ENCODE measurements at regions not wholly inside any gene's neighbourhood (a gene's known extent, or its start where the extent isn't known, plus 50 kb on each side); places are given as distances from the start of the nearest gene placed in this dataset.

DNA sequence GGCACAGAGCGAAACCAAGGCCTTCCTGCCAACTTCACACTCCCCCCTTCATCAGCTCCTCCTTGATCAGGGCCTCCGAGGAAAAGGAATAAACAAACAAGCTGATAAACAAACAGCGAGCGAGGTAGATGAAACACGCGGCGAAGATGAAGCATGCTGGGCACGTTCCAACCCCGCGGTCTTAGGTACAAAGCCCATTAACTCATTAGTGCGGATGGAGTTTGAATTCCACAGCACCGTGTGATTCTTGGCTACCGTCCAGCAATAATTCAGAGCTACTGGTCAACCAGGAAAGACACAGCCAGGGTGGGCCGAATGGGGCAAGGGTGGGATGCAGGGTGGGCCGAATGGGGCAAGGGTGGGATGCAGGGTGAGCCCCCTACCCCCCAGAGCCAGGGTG, 67.3 kb downstream of the RBFOX3 start:
- Histone ChIP-seq H3K9me2 (replicated peaks; ENCODE audit: insufficient read depth, low read length) (no peaks in the 10 kb centered on the region), H3K9ac (ENCODE audit: low read length) (no peak overlapping the region), H3K27me3 (ENCODE audit: low read length) (no peaks in the 10 kb centered on the region), H3K4me1 (ENCODE audit: low read length) (no peaks in the 10 kb centered on the region), H4K20me1 (ENCODE audit: insufficient read depth, low read depth, low read length) (no peaks in the 10 kb centered on the region), H3K4me2 (ENCODE audit: low read depth, low read length, poor library complexity, severe bottlenecking) (no peak overlapping the region), H3K79me2 (ENCODE audit: low read length) (no peaks in the 10 kb centered on the region), H3K36me3 (ENCODE audit: insufficient read depth, low read length) (no peaks in the 10 kb centered on the region), H3K9me3 (ENCODE audit: low read length) (no peaks in the 10 kb centered on the region), H3K4me3 (ENCODE audit: low read length) (no peak overlapping the region), H2AFZ (ENCODE audit: low read length) (no peak overlapping the region), H3K27ac (ENCODE audit: low read length) (no peak overlapping the region)
- no peak for DNase-seq

DNA sequence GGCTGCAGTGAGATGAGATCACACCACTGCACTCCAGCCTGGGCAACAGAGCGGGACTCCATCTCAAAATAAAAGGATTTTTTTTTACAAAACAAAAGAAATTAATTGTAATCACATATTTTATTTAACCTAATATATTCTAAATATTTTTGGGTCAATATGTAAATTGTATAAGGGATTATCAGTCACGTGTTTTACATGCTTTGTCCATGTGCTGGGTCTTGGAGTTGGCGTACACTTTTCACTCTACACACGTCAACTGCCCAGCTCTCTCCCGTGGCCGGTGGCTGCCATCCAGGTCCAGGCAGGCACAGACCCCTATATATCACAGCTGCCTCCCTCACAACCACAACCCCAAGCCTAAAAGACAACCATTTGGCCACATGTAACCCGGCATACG, 68.1 kb downstream of the RBFOX3 start:
- Histone ChIP-seq H3K4me1 (ENCODE audit: low read length) (no peaks in the 10 kb centered on the region), H3K27ac (ENCODE audit: low read length) (no peak overlapping the region), H4K20me1 (ENCODE audit: insufficient read depth, low read depth, low read length) (no peaks in the 10 kb centered on the region), H3K9me2 (replicated peaks; ENCODE audit: insufficient read depth, low read length) (no peaks in the 10 kb centered on the region), H3K27me3 (ENCODE audit: low read length) (no peaks in the 10 kb centered on the region), H3K4me2 (ENCODE audit: low read depth, low read length, poor library complexity, severe bottlenecking) (no peak overlapping the region), H3K9me3 (ENCODE audit: low read length) (no peaks in the 10 kb centered on the region), H3K9ac (ENCODE audit: low read length) (no peak overlapping the region), H3K79me2 (ENCODE audit: low read length) (no peaks in the 10 kb centered on the region), H3K4me3 (ENCODE audit: low read length) (no peak overlapping the region), H3K36me3 (ENCODE audit: insufficient read depth, low read length) (no peaks in the 10 kb centered on the region), H2AFZ (ENCODE audit: low read length) (no peak overlapping the region)
- no peak for DNase-seq

DNA sequence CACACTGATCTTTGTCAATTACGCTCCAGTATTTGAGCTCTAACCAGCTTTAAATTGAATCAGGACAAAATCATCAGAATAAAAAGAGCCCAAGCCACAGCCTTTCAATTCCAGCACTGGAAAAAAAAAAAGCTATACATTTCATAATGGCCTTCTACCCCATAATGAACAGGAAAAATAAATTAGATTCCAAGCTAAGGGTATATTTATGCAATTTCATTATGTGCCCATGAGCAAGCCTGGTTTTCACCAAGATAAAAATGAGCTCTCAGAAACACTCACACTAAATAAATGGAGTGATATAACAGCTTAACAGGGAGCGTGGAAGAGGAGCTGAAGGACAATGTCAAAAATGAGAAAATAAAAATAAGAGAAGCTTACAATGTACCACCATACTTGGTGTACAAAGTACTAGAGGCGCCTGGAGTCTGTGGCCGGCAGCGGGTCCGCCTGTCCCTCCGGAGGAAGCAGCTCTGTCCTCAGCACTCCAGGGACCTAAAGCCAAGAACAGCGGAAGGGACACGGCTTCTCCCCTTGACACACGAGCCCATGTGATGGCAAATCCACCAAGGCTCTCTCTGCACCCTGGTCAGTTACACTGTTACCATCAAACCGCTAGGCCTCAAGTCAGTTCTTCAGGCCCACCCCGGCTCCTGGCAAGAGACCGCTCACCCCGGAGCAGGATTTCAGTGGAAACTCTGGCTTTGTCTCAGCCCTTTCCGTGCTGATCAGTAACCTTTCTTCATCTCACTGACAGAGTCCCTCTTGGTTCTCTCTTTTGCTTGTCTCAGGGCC, 69.6 kb downstream of the RBFOX3 start:
- no peak for DNase-seq
- H3K4me1 ChIP-seq (ENCODE audit: low read length), result no peaks in the 10 kb centered on the region
- H3K9me2 ChIP-seq (replicated peaks; ENCODE audit: insufficient read depth, low read length), result no peaks in the 10 kb centered on the region
- H3K9me3 ChIP-seq (ENCODE audit: low read length), result no peaks in the 10 kb centered on the region
- H3K36me3 ChIP-seq (ENCODE audit: insufficient read depth, low read length), result no peaks in the 10 kb centered on the region
- H3K27ac ChIP-seq (ENCODE audit: low read length), result no peak overlapping the region
- H3K27me3 ChIP-seq (ENCODE audit: low read length), result no peaks in the 10 kb centered on the region
- H4K20me1 ChIP-seq (ENCODE audit: insufficient read depth, low read depth, low read length), result no peaks in the 10 kb centered on the region
- no peak overlapping the region for H3K9ac ChIP-seq (ENCODE audit: low read length)
- H2AFZ ChIP-seq (ENCODE audit: low read length), result no peak overlapping the region
- no peak overlapping the region for H3K4me2 ChIP-seq (ENCODE audit: low read depth, low read length, poor library complexity, severe bottlenecking)
- no peaks in the 10 kb centered on the region for H3K79me2 ChIP-seq (ENCODE audit: low read length)
- no peak overlapping the region for H3K4me3 ChIP-seq (ENCODE audit: low read length)

DNA sequence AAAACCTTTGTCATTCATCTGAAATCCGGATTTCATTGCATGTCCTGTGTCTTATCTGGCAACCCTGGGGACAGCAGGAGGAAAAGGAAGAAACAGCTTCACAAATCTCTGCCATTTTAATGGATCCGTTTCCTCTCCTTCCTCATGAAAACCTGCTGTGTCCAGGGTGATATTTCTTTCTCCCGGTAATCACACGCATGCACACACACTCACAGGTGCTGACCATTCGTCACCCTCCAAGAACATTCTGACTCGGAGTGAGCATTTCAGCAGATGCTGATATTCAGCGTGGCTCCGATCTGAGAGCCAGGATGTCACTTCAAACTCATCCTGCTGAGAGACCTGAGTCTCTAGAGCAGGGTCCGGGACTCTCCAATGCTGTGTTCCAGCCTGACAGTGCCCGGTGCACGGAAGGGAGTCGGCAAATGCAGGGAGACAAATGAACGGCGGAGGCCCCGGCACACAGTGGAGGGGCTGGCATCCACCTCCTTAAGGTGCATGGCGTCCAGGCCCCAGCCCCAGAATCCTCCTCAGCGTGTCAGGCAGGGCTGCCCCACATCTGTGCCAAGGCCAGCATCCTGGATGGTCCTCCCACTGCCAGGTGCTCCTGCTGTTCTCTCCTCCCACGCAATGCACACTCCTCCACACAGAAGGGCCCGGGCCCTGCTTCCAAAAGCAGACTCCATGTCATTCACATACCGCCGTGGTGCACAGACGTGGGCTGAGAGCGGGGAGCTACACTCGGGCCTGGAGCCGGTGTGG, 70.7 kb downstream of the RBFOX3 start:
- H3K27me3 ChIP-seq (ENCODE audit: low read length), result no peaks in the 10 kb centered on the region
- no peak overlapping the region for H3K27ac ChIP-seq (ENCODE audit: low read length)
- H3K4me3 ChIP-seq (ENCODE audit: low read length), result no peak overlapping the region
- no peak overlapping the region for H3K4me2 ChIP-seq (ENCODE audit: low read depth, low read length, poor library complexity, severe bottlenecking)
- no peaks in the 10 kb centered on the region for H3K9me2 ChIP-seq (replicated peaks; ENCODE audit: insufficient read depth, low read length)
- H3K79me2 ChIP-seq (ENCODE audit: low read length), result no peaks in the 10 kb centered on the region
- H3K4me1 ChIP-seq (ENCODE audit: low read length), result no peaks in the 10 kb centered on the region
- no peak overlapping the region for H2AFZ ChIP-seq (ENCODE audit: low read length)
- H3K9ac ChIP-seq (ENCODE audit: low read length), result no peak overlapping the region
- no peaks in the 10 kb centered on the region for H4K20me1 ChIP-seq (ENCODE audit: insufficient read depth, low read depth, low read length)
- no peak for DNase-seq
- H3K9me3 ChIP-seq (ENCODE audit: low read length), result no peaks in the 10 kb centered on the region
- no peaks in the 10 kb centered on the region for H3K36me3 ChIP-seq (ENCODE audit: insufficient read depth, low read length)

DNA sequence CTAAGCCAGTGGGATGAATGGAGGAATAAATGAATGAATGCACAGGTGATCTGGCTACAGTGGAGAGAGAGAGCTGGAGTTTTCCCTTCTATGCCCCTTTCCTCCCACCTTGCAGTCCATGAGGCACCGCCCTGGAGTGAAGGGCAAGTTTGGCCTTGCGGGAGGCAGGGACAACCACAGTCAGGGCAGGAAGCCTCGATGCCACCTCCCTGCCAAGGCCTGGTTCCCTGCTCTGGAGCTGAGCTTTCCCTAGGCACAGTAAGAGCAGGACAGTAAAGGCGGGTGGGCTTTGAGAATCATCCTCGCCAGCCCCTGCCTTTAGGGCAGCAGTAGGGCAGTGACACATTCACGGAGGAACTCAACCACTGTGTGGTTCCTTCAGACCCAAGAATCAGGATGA, 72.6 kb downstream of the RBFOX3 start:
- Histone ChIP-seq H2AFZ (ENCODE audit: low read length) (no peak overlapping the region), H3K4me2 (ENCODE audit: low read depth, low read length, poor library complexity, severe bottlenecking) (no peak overlapping the region), H4K20me1 (ENCODE audit: insufficient read depth, low read depth, low read length) (no peaks in the 10 kb centered on the region), H3K9me2 (replicated peaks; ENCODE audit: insufficient read depth, low read length) (no peaks in the 10 kb centered on the region), H3K27ac (ENCODE audit: low read length) (no peak overlapping the region), H3K9ac (ENCODE audit: low read length) (no peak overlapping the region), H3K27me3 (ENCODE audit: low read length) (no peaks in the 10 kb centered on the region), H3K79me2 (ENCODE audit: low read length) (no peaks in the 10 kb centered on the region), H3K36me3 (ENCODE audit: insufficient read depth, low read length) (no peaks in the 10 kb centered on the region), H3K9me3 (ENCODE audit: low read length) (no peaks in the 10 kb centered on the region), H3K4me1 (ENCODE audit: low read length) (no peaks in the 10 kb centered on the region), H3K4me3 (ENCODE audit: low read length) (no peak overlapping the region)
- DNase-seq, result no peak

DNA sequence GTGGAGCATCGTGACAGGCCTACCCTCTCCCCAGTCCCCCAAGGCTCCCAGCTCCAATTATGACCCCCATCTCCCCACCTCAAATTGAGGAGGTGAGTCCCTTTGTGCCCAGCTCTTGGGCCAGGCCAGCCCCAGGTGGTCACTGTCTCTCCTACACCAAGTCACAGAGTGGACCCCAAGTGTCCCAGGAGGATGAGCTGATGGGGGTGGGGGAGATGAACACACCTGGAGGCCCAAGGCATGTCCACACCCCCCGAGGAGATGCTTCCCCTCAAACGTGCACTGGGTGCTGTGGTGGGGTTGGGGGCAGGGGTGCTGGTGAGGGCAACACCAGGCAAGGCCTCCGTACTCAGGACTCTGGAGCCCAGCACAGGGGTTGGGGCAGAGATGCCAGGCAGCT, 73.2 kb downstream of the RBFOX3 start:
- no peak overlapping the region for H2AFZ ChIP-seq (ENCODE audit: low read length)
- H3K9ac ChIP-seq (ENCODE audit: low read length), result no peak overlapping the region
- no peaks in the 10 kb centered on the region for H3K4me1 ChIP-seq (ENCODE audit: low read length)
- DNase-seq, result no peak
- H3K4me3 ChIP-seq (ENCODE audit: low read length), result no peak overlapping the region
- no peaks in the 10 kb centered on the region for H4K20me1 ChIP-seq (ENCODE audit: insufficient read depth, low read depth, low read length)
- H3K27ac ChIP-seq (ENCODE audit: low read length), result no peak overlapping the region
- H3K79me2 ChIP-seq (ENCODE audit: low read length), result no peaks in the 10 kb centered on the region
- H3K36me3 ChIP-seq (ENCODE audit: insufficient read depth, low read length), result no peaks in the 10 kb centered on the region
- no peak overlapping the region for H3K4me2 ChIP-seq (ENCODE audit: low read depth, low read length, poor library complexity, severe bottlenecking)
- no peaks in the 10 kb centered on the region for H3K9me2 ChIP-seq (replicated peaks; ENCODE audit: insufficient read depth, low read length)
- H3K27me3 ChIP-seq (ENCODE audit: low read length), result no peaks in the 10 kb centered on the region
- no peaks in the 10 kb centered on the region for H3K9me3 ChIP-seq (ENCODE audit: low read length)

DNA sequence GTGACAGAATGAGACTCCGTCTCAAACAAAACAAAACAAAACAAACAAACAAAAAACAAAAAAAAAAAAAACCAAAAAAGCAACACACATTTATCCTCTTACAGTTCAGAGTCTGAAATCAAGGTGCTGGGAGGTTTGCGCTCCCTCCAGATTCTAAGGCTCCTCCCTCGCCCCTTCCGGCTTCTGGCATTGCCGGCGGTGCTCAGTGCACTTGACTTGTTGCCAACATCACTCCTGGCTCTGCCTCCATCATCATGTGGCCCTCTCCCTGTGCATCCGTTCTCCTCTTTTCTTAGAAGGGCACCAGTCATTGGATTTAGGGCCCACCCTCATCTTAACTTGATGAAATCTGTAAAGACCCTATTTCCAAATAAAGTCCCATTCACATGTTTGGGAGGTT, 73.8 kb downstream of the RBFOX3 start:
- Histone ChIP-seq H3K4me3 (ENCODE audit: low read length) (no peak overlapping the region), H3K9ac (ENCODE audit: low read length) (no peak overlapping the region), H3K4me1 (ENCODE audit: low read length) (no peaks in the 10 kb centered on the region), H4K20me1 (ENCODE audit: insufficient read depth, low read depth, low read length) (no peaks in the 10 kb centered on the region), H3K27ac (ENCODE audit: low read length) (no peak overlapping the region), H3K9me3 (ENCODE audit: low read length) (no peaks in the 10 kb centered on the region), H3K27me3 (ENCODE audit: low read length) (no peaks in the 10 kb centered on the region), H3K36me3 (ENCODE audit: insufficient read depth, low read length) (no peaks in the 10 kb centered on the region), H2AFZ (ENCODE audit: low read length) (no peak overlapping the region), H3K4me2 (ENCODE audit: low read depth, low read length, poor library complexity, severe bottlenecking) (no peak overlapping the region), H3K9me2 (replicated peaks; ENCODE audit: insufficient read depth, low read length) (no peaks in the 10 kb centered on the region), H3K79me2 (ENCODE audit: low read length) (no peaks in the 10 kb centered on the region)
- no peak for DNase-seq

DNA sequence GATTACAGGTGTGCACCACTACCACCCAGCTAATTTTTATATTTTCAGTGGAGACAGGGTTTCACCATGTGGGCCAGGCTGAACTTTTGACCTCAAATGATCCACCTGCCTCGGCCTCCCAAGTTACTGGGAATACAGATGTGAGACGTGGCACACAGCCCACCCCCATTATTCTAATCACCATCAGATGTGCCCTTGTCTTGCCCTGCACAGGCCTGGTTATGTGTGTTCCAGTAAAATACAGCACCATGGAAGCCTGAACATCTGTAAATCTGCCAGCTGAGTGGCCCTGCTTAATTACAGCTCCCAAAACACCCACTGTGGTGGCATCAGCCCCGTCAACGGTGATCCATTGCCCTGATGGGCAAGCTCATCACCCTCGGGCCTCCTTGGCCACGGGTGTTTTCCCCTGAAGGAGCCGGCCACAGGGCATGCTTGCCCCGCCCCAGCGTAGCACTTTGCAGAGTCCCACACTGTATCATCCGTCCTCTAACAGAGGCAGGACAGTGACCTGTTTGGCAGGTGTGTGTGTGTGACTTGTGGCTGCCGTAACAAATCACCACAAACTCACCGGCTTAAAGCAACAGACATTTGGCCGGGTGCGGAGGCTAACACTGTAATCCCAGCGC, 74.5 kb downstream of the RBFOX3 start:
- no peak overlapping the region for H3K4me2 ChIP-seq (ENCODE audit: low read depth, low read length, poor library complexity, severe bottlenecking)
- H3K9me3 ChIP-seq (ENCODE audit: low read length), result no peaks in the 10 kb centered on the region
- no peak overlapping the region for H2AFZ ChIP-seq (ENCODE audit: low read length)
- no peaks in the 10 kb centered on the region for H3K79me2 ChIP-seq (ENCODE audit: low read length)
- H3K36me3 ChIP-seq (ENCODE audit: insufficient read depth, low read length), result no peaks in the 10 kb centered on the region
- H3K9me2 ChIP-seq (replicated peaks; ENCODE audit: insufficient read depth, low read length), result no peaks in the 10 kb centered on the region
- no peaks in the 10 kb centered on the region for H3K27me3 ChIP-seq (ENCODE audit: low read length)
- no peaks in the 10 kb centered on the region for H3K4me1 ChIP-seq (ENCODE audit: low read length)
- no peak overlapping the region for H3K27ac ChIP-seq (ENCODE audit: low read length)
- H4K20me1 ChIP-seq (ENCODE audit: insufficient read depth, low read depth, low read length), result no peaks in the 10 kb centered on the region
- H3K4me3 ChIP-seq (ENCODE audit: low read length), result no peak overlapping the region
- DNase-seq, result no peak
- no peak overlapping the region for H3K9ac ChIP-seq (ENCODE audit: low read length)
